A204.1 (cell line): ENCODE measurements at regions not wholly inside any gene's neighbourhood (a gene's known extent, or its start where the extent isn't known, plus 50 kb on each side); places are given as distances from the start of the nearest gene placed in this dataset.

Experiments used
- FAIRE-seq: peaks from 2 replicates; lab custom pipeline; 2012; peaks lifted over from hg19 to GRCh38; lab: Jason Lieb, UNC

- no peak for FAIRE-seq
Observed at GRCh38 chr18:75582940-75583339, 155.4 kb upstream of the SMIM21 start.

- FAIRE-seq, result no peak
Observed at GRCh38 chr18:75582406-75582821, 154.9 kb upstream of the SMIM21 start.

- FAIRE-seq, result no peak
Observed at GRCh38 chr18:75581336-75582131, 154.0 kb upstream of the SMIM21 start.

GRCh38 chr18:75574187-75574586, 146.7 kb upstream of the SMIM21 start:
- no peak for FAIRE-seq

- no peak for FAIRE-seq
Observed at GRCh38 chr18:75563150-75563549, 135.6 kb upstream of the SMIM21 start.

- no peak for FAIRE-seq
Observed at GRCh38 chr18:75562216-75562615, 134.7 kb upstream of the SMIM21 start.

- FAIRE-seq, result no peak
Observed at GRCh38 chr18:75558790-75559189, 131.3 kb upstream of the SMIM21 start.

- no peak for FAIRE-seq
Observed at GRCh38 chr18:75556841-75557240, 129.3 kb upstream of the SMIM21 start.

GRCh38 chr18:75554644-75555185, 127.2 kb upstream of the SMIM21 start:
- FAIRE-seq, result no peak

GRCh38 chr18:75554176-75554575, 126.7 kb upstream of the SMIM21 start:
- FAIRE-seq, result no peak

GRCh38 chr18:75553021-75553420, 125.5 kb upstream of the SMIM21 start:
- no peak for FAIRE-seq

GRCh38 chr18:75551071-75551470, 123.6 kb upstream of the SMIM21 start:
- FAIRE-seq, result no peak

- no peak for FAIRE-seq
Observed at GRCh38 chr18:75548353-75548905, 120.9 kb upstream of the SMIM21 start.

- FAIRE-seq, result no peak
Observed at GRCh38 chr18:75546964-75547363, 119.5 kb upstream of the SMIM21 start.

GRCh38 chr18:75545189-75545588, 117.7 kb upstream of the SMIM21 start:
- no peak for FAIRE-seq

GRCh38 chr18:75544496-75544895, 117.0 kb upstream of the SMIM21 start:
- no peak for FAIRE-seq

- no peak for FAIRE-seq
Observed at GRCh38 chr18:75544051-75544481, 116.6 kb upstream of the SMIM21 start.

- FAIRE-seq, result no peak
Observed at GRCh38 chr18:75538727-75539126, 111.2 kb upstream of the SMIM21 start.

- FAIRE-seq, result no peak
Observed at GRCh38 chr18:75533950-75534349, 106.4 kb upstream of the SMIM21 start.

GRCh38 chr18:75533209-75533608, 105.7 kb upstream of the SMIM21 start:
- FAIRE-seq, result no peak

- no peak for FAIRE-seq
Observed at GRCh38 chr18:75531851-75532459, 104.5 kb upstream of the SMIM21 start.

- FAIRE-seq, result no peak
Observed at GRCh38 chr18:75531212-75531850, 103.8 kb upstream of the SMIM21 start.
